ENCODE measurements at regions not wholly inside any gene's neighbourhood (a gene's known extent, or its start where the extent isn't known, plus 50 kb on each side); places are given as distances from the start of the nearest gene placed in this dataset.

DNA sequence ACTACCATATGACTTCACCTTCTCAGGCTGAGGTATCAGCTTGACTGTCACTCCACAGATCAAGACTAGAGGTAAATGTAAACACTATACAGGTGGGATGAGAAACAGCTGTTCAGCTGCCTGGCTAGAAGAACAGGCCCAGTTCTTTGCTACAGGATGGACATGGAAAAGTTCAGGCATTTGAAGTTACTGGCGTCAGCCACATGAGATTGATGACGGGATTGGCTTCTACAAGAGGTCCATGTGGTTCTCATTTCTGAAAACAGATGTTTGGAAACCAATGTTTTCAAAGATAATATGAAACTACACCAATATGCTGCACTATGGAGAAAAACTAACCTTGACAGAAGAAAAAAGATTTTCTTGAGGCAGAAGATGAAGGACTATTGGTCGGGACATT lies 324.1 kb downstream of the CDH10 start:
- TF ChIP-seq, protein P1, sequence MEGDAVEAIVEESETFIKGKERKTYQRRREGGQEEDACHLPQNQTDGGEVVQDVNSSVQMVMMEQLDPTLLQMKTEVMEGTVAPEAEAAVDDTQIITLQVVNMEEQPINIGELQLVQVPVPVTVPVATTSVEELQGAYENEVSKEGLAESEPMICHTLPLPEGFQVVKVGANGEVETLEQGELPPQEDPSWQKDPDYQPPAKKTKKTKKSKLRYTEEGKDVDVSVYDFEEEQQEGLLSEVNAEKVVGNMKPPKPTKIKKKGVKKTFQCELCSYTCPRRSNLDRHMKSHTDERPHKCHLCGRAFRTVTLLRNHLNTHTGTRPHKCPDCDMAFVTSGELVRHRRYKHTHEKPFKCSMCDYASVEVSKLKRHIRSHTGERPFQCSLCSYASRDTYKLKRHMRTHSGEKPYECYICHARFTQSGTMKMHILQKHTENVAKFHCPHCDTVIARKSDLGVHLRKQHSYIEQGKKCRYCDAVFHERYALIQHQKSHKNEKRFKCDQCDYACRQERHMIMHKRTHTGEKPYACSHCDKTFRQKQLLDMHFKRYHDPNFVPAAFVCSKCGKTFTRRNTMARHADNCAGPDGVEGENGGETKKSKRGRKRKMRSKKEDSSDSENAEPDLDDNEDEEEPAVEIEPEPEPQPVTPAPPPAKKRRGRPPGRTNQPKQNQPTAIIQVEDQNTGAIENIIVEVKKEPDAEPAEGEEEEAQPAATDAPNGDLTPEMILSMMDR (optimal IDR thresholded peaks at IDR 0.05 in 1 of 3, IDR thresholded peaks at IDR 0.05 in 1 of 3, conservative IDR thresholded peaks at IDR 0.05 in 1 of 3; ENCODE audit: extremely low read depth in 1 of 3, insufficient read depth in 2 of 3, low read length in 3 of 3): no peak
- TF ChIP-seq EZH2 (IDR thresholded peaks at IDR 0.05; ENCODE audit: low read length): no peak
